Smooth muscle cell (in vitro differentiated cells): ENCODE measurements at regions not wholly inside any gene's neighbourhood (a gene's known extent, or its start where the extent isn't known, plus 50 kb on each side); places are given as distances from the start of the nearest gene placed in this dataset.

ENCODE experiments used
- DNase-seq: peaks from one replicate; lab custom pipeline; 2025; ENCODE audit not compliant: unreplicated experiment; lab: John Stamatoyannopoulos, UW
- H2AFZ ChIP-seq: fragments of 200-600 bp; sonication (generic); 2 replicates; pipeline ENCODE4 v1.6.0; 2016; ENCODE audit warnings: antibody characterized with exemption, low read depth, mild to moderate bottlenecking
- H3F3A ChIP-seq: fragments of 200-600 bp; sonication (generic); 2 replicates; pipeline ENCODE4 v1.6.0; 2017; ENCODE audit warnings: antibody characterized with exemption, low read depth
- H3K27ac ChIP-seq: fragments of 200-600 bp; sonication (generic); 2 replicates; pipeline ENCODE4 v1.5.1; 2016; ENCODE audit warnings: low read depth, mild to moderate bottlenecking
- H3K27me3 ChIP-seq: fragments of 200-600 bp; sonication (generic); 2 replicates; pipeline ENCODE4 v1.6.1; 2016; ENCODE audit warnings: low read depth, mild to moderate bottlenecking
- H3K36me3 ChIP-seq: fragments of 200-600 bp; sonication (generic); 2 replicates; pipeline ENCODE4 v1.5.1; 2016; ENCODE audit warnings: low read depth
- H3K4me1 ChIP-seq: fragments of 200-600 bp; sonication (generic); 2 replicates; pipeline ENCODE4 v1.5.1; 2016; ENCODE audit warnings: low read depth
- H3K4me2 ChIP-seq: fragments of 200-600 bp; sonication (generic); 2 replicates; pipeline ENCODE4 v1.6.0; 2016; ENCODE audit warnings: mild to moderate bottlenecking
- H3K4me3 ChIP-seq: fragments of 200-600 bp; sonication (generic); 2 replicates; pipeline ENCODE4 v1.5.1; 2016; ENCODE audit warnings: mild to moderate bottlenecking
- H3K79me2 ChIP-seq: fragments of 200-600 bp; sonication (generic); 2 replicates; pipeline ENCODE4 v1.6.0; 2016; ENCODE audit warnings: low read depth, mild to moderate bottlenecking
- H3K9ac ChIP-seq: fragments of 200-600 bp; sonication (generic); 2 replicates; pipeline ENCODE4 v1.6.0; 2016; ENCODE audit warnings: low read depth
- H3K9me3 ChIP-seq: fragments of 200-600 bp; sonication (generic); replicated peaks from 2 replicates; pipeline ENCODE4 v1.5.1; 2016; ENCODE audit warnings: low read depth
- H4K20me1 ChIP-seq: fragments of 200-600 bp; sonication (generic); 2 replicates; pipeline ENCODE4 v1.6.0; 2016; ENCODE audit warnings: low read depth
- CTCF ChIP-seq: fragments of 200-600 bp; sonication (generic); IDR thresholded peaks from 2 replicates; pipeline ENCODE4 v1.5.1; 2017; ENCODE audit warnings: borderline replicate concordance, mild to moderate bottlenecking, antibody characterized with exemption; ENCODE audit not compliant: insufficient read depth, poor library complexity, severe bottlenecking
- WGBS: methylation state at CpG from one replicate; pipeline ENCODE4 v1.1.7; 2016; ENCODE audit warnings: low lambda C conversion rate; 5-methylcytosine and 5-hydroxymethylcytosine counted together

GRCh38 chr11:70742553-70743291 is 344.4 kb downstream of the CTTN start:
- Histone ChIP-seq H4K20me1 (no peaks in the 10 kb centered on the region), H3K4me3 (no peak overlapping the region), H3K27ac (no peak overlapping the region), H3K4me1 (peaks cover 15% of the 10 kb centered on the region), H3K79me2 (no peaks in the 10 kb centered on the region), H3K36me3 (no peaks in the 10 kb centered on the region), H3K9me3 (no peaks in the 10 kb centered on the region), H3F3A (no peaks in the 10 kb centered on the region), H3K4me2 (peak overlapping the region; percentile 60), H3K9ac (no peak overlapping the region), H3K27me3 (no peaks in the 10 kb centered on the region), H2AFZ (no peak overlapping the region)
- 34% methylated on average over 27 of the region's 27 CpGs for WGBS
- DNase-seq, result peak; percentile 29
- TF ChIP-seq CTCF, result no peak

- H3K27ac ChIP-seq, result no peak overlapping the region
- H3K4me1 ChIP-seq, result peaks cover 15% of the 10 kb centered on the region
- H3K36me3 ChIP-seq, result no peaks in the 10 kb centered on the region
- no peak for TF ChIP-seq CTCF
- H4K20me1 ChIP-seq, result no peaks in the 10 kb centered on the region
- WGBS, result 89% methylated on average over 9 of the region's 9 CpGs
- H3K4me3 ChIP-seq, result no peak overlapping the region
- H2AFZ ChIP-seq, result no peak overlapping the region
- H3K79me2 ChIP-seq, result no peaks in the 10 kb centered on the region
- H3K9ac ChIP-seq, result no peak overlapping the region
- no peaks in the 10 kb centered on the region for H3K27me3 ChIP-seq
- H3F3A ChIP-seq, result no peaks in the 10 kb centered on the region
- H3K4me2 ChIP-seq, result no peak overlapping the region
- H3K9me3 ChIP-seq, result no peaks in the 10 kb centered on the region
- no peak for DNase-seq
Observed at GRCh38 chr11:70743329-70743728, 345.0 kb downstream of the CTTN start.

GRCh38 chr11:70743941-70744351 is 345.6 kb downstream of the CTTN start:
- Histone ChIP-seq H3K79me2 (no peaks in the 10 kb centered on the region), H2AFZ (no peak overlapping the region), H3K4me1 (peaks cover 15% of the 10 kb centered on the region), H3K9ac (no peak overlapping the region), H4K20me1 (no peaks in the 10 kb centered on the region), H3K4me2 (no peak overlapping the region), H3K4me3 (no peak overlapping the region), H3K9me3 (no peaks in the 10 kb centered on the region), H3F3A (no peaks in the 10 kb centered on the region), H3K27ac (no peak overlapping the region), H3K27me3 (no peaks in the 10 kb centered on the region), H3K36me3 (no peaks in the 10 kb centered on the region)
- TF ChIP-seq CTCF, result no peak
- WGBS, result 91% methylated on average over 9 of the region's 9 CpGs
- DNase-seq, result no peak

GRCh38 chr11:70744396-70745185 is 346.3 kb downstream of the CTTN start:
- no peak overlapping the region for H3K27ac ChIP-seq
- no peak for DNase-seq
- no peaks in the 10 kb centered on the region for H3K79me2 ChIP-seq
- no peak overlapping the region for H2AFZ ChIP-seq
- no peaks in the 10 kb centered on the region for H3K36me3 ChIP-seq
- no peaks in the 10 kb centered on the region for H3K9me3 ChIP-seq
- no peak overlapping the region for H3K9ac ChIP-seq
- WGBS, result 94% methylated on average over 17 of the region's 17 CpGs
- H3K4me1 ChIP-seq, result peaks cover 15% of the 10 kb centered on the region
- TF ChIP-seq CTCF, result no peak
- H3K4me3 ChIP-seq, result no peak overlapping the region
- H3K27me3 ChIP-seq, result no peaks in the 10 kb centered on the region
- H3K4me2 ChIP-seq, result no peak overlapping the region
- H3F3A ChIP-seq, result no peaks in the 10 kb centered on the region
- H4K20me1 ChIP-seq, result no peaks in the 10 kb centered on the region
